ENCODE measurements at regions not wholly inside any gene's neighbourhood (a gene's known extent, or its start where the extent isn't known, plus 50 kb on each side); places are given as distances from the start of the nearest gene placed in this dataset.

DNA sequence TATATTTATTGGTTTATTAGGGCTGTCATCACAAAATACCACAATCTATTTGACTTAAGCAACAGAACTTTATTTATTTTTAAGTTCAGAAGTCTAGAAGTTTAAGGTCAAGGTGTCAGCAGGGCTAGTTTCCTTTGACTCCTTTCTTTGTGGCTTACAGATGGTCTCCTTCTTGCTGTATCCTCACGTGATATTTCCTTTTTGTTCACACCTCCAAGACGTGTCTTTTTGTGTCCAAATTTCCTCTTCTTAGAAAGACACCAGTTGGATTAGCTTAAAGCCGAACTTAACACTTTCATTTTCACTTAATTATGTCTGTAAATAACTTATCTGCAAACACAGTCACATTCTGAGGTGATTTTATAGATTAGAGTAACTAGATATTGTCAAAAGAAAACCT, 631.4 kb upstream of the POT1 start:
- no peak for DNase-seq

DNA sequence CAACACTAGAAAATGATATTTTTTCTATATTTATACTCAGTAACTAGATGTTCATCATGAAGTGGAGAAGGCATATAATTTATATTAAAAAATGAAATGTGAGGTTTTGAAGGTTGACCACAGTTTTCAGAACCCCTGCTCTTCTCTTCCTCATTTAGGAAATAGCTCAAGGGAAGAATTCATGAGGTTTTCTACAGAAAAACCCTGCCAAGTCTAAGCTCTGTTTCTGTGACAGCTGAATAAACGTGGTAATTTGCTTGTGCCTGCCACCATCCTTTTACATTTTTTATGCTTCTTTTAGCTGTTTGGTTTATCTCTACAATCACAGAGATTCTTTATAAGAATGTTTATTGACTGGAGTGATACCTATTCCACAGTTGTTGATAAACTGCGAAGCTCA, 630.3 kb upstream of the POT1 start:
- DNase-seq, result no peak

DNA sequence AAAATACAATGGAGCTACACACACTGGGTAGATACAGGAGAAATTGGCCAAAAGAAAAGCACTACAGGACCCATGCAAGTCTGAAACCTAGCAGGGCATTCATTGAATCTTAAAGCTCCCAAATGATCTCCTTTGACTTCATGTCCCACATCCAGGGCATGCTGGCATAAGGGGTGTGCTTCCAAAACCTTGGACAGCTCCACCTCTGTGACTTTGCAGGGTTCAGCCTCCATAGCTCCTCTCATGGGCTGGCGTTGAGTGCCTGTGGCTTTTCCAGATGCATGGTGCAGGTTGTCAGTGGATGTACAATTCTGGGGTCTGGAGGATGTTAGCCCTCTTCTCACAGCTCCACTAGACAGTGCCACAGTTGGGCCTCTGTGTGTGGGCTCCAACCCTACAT, 626.3 kb upstream of the POT1 start:
- no peak for DNase-seq

DNA sequence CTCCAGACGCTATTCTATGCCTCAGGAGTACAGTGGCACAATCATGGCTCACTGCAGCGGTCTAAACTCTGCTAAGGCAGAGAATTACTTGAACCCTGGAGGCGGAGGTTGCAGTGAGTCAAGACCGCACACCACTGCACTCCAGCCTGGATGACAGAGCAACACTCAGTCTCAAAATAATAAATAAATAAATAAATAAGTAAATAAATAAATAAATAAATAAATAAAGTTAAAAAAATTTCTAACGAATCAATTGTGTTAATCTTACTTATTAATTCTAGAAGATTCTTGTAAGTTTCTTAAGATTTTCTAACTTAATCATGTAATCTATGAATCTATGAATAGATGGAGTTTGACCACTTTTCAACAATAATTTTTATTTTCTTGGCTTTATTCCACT, 621.4 kb upstream of the POT1 start:
- DNase-seq, result no peak

DNA sequence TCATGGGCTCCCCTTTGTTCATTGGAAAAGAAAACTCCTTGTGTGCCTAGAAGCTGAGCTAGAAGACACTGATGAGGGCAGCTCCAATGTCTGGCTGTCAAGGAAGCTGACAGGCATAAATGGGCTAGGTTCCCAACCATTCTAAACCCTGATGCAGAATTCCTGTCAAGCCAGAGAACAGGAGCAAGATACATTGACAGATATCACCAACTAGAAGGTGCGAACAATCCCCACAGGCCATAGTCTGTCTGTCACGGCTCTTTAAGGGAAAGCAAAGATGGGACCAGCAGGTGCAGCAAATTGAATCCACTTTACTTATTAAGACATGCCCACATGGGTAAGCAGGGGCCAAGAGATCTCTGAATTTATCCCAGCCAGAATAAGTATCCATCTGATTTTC, 617.9 kb upstream of the POT1 start:
- no peak for DNase-seq

DNA sequence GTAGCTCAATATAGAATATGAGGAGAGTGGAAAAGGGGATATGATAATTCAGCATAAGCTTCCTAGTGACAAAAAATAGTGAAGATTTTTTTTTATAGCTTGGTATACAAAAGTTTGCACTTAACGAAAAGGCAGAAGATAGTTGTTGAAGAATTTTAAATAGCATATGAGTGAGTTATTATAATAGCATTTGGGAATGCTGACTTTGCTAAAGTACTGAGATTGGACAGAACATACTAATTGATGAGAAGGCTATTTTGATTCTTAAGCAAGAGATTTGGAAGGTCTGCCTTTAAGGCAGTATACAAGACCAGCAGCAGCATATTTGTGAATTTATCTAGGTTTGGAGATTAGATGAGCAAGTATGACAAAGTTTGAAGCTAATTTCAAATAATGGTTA, 600.9 kb upstream of the POT1 start:
- DNase-seq, result no peak

DNA sequence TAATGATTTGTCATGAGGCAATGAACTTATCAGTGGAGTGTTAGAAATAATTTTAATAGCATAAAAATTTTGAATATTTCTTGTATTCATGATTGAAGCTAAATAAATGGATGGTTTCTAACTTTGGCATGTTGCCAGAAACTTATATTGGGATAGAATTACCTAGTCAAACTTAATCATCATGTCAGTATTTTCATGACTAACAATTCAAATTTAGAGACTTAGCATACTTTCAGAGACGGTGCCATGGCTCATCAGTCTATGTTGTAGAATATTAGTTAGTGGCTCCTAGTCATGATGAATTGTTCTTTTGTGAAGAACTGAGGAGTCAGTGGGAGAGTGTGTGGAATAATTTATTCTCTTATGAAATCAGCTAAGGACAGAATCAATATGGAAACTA, 599.6 kb upstream of the POT1 start:
- no peak for DNase-seq

DNA sequence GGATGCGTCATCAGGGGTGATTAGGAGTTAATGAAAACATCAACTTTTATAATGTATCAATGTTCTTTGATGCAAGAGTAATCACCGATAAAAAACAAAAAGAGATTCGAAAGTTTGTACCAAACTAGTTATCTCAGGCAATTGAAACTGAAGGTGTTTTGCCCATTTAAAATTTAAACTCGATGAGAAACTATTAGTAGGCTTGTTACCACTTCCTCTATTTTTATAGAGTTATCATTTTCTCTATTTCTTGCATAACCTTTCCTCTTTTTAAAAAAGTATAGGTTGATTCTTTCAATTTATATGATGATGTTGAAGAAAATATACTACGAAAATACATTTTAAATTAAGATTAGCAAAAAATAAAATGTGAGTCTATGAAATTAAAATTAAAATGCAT, 597.3 kb upstream of the POT1 start:
- DNase-seq, result no peak

DNA sequence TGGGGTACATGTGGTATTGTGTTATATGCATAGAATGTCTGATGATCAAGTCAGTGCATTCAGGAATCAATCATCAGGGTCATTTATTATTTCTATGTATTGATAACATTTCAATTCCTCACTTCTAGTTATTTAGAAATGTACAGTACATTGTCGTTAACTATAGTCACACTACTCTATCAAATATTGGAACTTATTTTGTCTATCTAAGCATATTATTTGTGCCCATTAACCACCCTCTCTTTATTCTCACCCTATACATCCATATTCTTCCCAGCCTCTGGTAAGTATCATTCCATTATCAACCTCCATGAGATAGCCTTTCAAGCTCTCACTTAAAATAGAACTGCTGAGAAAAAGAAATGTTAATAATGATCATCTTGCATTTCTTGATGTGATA, 596.5 kb upstream of the POT1 start:
- no peak for DNase-seq

DNA sequence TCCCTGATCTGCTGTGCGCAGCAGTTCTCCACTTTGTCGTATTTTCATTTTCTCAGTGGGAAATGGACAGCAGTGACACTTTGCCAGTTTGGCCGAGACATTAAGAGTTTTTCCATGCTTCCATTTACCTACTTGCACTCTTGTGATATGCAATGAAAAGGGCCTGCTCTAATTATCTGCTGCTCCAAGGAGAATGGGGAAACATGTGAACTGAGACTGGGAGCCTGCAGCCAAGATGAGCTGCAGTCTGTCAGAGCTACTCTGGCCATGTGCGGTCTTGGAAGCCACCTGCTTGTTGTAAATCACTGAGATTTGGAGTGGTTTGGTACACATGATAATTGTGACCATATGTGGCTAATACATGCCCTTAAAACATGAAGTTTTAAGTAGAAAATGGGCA, 586.6 kb upstream of the POT1 start:
- no peak for DNase-seq

DNA sequence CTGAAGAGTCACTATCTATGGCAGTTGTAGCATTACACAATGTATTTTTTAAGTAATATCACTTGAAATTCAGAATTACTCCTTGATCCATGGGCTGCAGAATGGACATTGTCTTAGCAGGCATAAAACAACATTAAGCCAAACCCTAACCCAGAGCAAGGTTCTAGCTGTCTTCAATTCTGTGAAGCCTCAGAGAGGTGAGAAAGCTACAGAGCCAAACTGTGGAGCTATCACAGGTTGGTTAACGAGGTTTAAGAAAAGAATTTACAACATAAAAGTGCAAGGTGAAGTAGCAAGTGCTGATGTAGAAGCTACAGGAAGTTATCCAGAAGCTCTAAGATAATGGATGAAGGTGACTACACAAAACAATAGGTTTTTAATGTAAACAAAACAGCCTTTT, 582.7 kb upstream of the POT1 start:
- DNase-seq, result no peak

DNA sequence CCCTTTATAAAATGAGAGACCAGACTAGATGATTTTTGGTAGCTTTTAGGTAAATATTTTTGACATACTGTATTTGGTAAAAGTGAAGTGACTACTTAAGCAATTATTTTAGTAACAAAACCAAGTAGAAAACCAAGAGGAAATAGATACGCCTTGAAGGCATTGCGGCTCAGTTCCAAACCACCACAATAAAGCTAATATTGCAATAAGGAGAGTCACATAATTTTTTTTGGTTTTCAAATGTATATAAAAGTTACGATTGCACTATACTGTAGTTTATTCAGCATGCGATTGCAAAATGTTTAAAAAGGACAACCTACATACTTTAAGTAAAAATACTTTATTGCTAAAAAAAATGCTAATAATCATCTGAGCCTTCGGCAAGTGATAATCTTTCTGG, 581.7 kb upstream of the POT1 start:
- DNase-seq, result no peak

DNA sequence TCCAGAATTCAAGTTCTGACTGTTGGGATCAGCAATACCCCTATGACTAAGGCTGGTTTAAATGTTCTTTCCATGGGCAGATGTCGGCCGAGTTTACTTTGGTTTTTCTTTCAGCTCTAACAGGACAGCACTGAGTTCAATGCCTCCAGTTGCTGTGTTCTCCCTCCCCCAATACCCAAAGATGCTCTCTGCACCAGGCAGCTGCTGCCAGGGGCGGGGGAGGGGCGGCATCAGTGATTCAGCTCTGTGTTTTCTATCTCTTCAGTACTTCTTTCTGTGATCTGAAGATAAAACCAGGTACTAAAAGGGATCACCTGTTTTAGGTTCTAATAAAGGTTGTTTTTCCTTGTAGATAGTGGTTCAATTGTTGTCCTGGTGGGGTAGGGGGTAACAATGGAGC, 576.7 kb upstream of the POT1 start:
- DNase-seq, result no peak

DNA sequence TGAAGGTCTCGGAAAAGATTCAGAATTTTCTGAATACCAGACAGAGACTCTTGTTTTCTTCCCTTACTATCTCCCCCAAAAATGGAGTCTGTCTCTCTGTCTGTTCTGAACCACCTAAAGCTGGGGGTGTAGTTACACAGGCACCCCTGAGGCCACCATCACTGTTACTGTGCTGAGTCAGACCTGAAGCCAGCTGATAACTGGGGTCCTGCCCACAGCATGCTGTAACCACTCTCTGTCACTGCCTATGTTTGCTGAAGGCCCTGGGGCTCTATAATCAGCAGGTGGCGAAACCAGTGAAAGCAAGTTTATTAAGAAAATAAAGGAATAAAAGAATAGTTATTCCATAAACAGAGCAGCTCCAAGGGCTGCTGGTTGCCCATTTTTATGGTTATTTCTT, 575.2 kb upstream of the POT1 start:
- DNase-seq, result no peak

DNA sequence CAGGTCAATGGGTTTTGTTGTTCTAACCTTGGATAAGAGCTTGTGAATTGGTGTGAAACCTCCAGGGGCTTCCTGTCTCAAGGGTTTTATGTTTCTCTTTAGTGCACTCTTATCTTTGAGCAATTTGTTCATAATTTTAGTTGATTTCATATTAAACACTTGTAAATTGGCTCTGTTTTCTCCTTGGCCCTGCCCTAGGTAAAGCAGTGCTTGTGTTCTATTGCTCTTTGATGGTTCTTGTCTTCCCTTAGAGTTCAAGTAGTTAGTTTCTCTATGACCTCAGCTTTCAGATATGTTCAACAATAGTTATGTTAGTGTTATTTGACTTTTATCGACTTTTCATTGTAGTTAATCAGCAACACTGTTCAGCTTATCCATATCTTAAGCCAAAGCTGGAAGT, 566.4 kb upstream of the POT1 start:
- DNase-seq, result no peak

DNA sequence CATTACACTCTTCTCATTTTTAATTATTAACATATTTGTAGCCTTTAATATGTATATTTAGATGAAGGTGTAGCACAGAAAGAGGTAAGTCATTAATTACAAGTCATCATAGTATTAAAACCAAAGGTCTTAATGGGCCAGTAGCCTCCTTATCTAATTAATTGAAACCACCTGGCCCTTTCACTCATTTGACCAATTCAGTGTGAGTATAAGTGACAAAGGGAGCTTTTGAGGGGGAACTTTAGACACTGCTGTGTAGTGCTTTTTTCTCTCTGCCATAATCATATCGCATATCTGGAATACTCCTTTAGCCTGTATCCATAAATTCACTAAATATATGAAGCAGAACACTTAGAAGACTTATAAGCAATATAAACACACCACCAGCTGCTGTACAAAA, 562.9 kb upstream of the POT1 start:
- DNase-seq, result no peak

DNA sequence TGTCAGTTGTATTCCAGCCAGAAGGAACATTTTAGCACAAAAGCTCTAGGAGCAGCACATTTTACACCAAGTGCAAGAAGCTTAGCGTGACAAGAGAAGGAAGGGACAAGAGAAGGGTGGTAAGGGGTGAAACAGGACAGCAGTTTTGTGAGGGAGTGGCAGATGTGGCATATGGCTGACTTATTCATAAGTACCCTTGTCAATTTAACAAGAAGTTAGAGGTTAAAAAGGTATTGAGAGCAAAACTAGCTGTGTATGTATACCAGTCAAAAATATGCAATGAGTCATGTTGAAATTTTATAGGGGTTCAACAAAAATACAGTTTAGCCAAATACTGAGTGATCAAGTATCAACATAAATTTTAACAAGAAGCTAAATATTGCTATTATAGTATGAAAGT, 561.5 kb upstream of the POT1 start:
- no peak for DNase-seq

DNA sequence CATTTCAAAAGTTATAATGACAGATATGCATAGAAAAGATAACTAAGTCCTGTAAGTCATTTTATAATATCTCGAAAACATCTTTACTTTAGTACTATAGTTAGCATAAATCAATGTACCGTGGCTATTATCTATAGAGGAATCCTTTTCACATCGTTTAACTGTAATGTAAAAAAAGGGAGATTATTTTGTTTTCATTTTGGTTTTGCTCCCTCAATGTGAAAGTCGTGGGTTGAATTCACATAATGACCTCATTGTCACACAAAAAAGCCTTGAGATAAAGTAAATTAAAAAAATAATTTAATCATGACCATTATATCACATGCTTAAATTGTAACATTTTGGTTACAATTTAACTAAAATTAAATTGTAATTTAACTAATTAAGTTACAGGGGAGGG, 560.5 kb upstream of the POT1 start:
- DNase-seq, result no peak

DNA sequence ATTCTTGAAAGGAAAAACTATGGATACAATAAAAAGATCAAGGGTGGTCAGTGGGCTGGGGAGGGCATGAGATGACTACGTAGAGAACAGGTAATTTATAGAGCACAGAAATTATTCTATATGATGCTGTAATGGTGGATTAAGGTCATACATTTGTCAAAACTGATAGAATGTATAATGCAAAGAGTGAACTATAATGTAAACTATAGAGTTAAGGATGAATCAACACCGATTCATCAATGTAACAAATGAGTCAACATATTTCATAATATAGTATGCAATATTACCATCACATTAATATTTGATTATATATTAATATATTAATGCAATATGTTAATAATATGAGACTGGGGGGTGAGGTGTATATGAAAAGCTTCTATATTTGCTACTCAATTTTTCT, 555.6 kb upstream of the POT1 start:
- no peak for DNase-seq

DNA sequence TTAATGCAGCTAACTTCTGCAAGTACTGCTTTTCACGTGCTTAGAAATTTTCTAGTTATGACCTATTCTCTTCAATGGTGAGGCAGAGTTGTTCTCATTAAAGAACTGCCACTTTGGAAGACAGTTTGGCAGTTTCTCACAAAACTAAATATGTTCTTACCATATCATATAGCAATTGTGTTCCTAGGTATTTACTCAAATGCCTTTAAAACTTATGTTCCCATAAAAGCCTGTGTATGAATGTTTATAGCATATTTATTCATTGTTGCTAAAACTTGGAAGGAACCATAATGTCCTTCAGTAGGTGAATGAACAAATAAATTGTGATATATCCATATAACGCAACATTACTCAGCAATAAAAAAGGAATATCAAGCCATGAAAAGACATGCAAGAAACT, 555.1 kb upstream of the POT1 start:
- no peak for DNase-seq

DNA sequence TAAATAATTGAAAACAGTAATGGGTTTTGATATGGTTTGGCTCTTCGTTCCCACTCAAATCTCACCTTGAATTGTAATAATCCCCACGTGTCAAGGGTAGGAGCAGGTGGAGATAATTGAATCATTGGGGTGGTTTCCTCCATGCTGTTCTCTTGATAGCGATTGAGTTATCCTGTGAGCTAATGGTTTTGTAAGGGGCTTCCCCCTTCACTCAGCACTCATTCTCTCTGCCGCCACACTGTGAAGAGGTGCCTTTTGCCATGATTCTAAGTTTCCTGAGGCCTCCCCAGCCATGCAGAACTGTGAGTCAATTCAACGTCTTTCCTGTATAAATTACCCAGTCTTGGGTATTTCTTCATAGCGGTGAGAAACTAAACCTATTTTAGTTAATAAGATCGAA, 551.7 kb upstream of the POT1 start:
- no peak for DNase-seq

DNA sequence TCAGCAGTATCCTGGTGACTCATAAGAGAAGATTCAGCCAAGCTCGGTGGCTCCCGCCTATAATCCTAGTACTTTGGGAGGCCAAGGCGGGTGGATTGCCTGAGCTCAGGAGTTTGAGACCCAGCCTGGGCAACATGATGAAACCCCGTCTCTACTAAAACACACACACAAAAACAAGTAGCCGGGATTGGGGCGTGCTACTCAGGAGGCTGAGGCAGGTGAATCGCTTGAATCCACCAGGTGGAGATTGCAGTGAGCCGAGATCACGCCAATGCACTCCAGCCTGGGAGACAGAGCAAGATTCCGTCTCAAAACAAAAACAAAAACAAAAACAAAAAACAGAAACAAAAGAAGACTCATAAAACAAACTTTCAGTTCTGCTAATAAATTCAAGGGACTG, 551.1 kb upstream of the POT1 start:
- DNase-seq, result no peak

DNA sequence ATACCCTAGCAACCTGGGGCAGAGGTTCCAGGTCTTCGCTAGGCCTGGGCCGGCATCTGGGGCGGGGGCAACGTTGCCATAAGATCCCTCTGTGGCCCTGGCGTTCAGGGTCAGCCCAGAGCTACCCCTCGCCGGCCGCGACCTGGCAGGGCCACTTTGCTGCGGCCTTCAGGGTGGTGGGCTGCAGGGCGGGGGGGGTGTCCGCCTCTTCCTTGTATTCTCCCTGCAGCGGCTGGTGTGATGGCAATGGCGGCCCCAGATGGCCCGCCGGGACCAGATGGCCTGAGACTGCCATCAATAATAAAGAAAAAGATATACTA, 539.2 kb upstream of the POT1 start:
- DNase-seq, result no peak

DNA sequence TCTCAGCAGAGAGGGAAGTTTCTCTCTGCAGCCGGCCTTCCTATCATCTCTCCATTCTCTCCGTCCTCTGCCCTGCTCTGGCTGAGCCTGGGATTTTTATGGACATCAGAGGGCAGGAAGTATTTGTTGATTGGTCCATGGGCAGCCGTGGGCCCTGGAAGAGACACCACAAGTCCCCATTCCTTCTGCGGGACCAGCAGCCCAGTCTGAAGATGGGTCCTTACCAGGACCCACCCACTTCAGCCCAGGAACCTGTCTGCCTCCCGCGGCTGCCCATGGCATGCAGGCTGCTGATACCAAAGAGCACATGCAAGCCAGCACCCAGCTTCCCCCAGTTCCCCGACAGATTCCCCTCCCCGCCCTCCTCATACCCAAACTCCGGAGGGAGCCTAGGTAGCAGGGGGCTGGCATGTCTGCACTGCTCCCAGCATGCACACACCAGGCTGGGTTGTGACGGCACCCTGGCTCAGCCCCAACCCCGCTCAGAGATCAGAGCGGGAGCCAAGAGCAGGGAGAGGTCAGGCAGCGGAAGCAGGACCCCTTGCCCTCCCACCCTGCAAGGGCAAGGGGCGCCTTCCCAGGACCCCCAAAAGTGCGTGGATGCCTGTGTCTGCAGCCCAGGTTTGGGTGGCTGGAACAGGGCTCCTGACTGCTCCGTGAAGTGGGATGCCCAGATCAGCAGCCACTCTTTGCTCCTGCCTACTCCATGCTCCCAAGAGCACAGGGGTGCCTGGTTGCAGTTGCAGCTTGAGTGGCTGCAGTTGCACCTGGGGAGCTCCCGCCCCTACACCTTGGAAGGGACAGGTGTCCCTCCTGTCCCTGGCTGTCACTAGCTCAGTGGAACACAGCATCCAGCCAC, 538.6 kb upstream of the POT1 start:
- no peak for DNase-seq

DNA sequence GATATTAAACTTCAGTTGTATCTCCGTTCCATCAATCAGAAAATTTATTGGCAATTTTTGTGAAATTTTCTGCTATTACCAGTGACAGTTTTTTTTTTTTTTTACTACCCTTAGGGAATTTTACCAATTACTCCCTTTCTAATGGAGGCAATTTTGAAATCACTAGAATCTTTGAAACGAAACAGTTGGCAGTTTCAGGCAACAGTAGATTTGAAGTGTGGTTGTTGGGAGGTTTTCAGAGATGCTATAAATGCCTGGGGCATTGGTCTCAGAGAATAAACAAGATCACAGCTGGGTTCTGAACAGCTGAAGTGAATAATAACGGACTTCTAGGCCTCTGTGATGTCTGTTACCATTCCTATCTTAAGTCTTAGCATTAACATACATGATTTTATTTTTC, 535.9 kb upstream of the POT1 start:
- DNase-seq, result no peak

Data from right kidney (tissue), 1 donor.